Suprapubic skin (tissue), 4 donors: ENCODE measurements at regions not wholly inside any gene's neighbourhood (a gene's known extent, or its start where the extent isn't known, plus 50 kb on each side); places are given as distances from the start of the nearest gene placed in this dataset.

Experiments
- DNase-seq, 2 donors: peaks; one replicate each; pipeline ENCODE4 v3.0.0-alpha.2; 2019; ENCODE audit warnings: low spot score in 2 of 2
- H3K27ac ChIP-seq: fragments of 200-600 bp; sonication (generic); one replicate; pipeline ENCODE4 v1.5.1; 2019
- H3K27me3 ChIP-seq: fragments of 200-600 bp; sonication (generic); one replicate; pipeline ENCODE4 v1.5.1; 2019
- H3K36me3 ChIP-seq: fragments of 200-600 bp; sonication (generic); one replicate; pipeline ENCODE4 v1.5.1; 2019
- H3K4me1 ChIP-seq: fragments of 200-600 bp; sonication (generic); one replicate; pipeline ENCODE4 v1.5.1; 2019
- H3K4me3 ChIP-seq: fragments of 200-600 bp; sonication (generic); one replicate; pipeline ENCODE4 v1.5.1; 2019; ENCODE audit warnings: mild to moderate bottlenecking
- H3K9me3 ChIP-seq: fragments of 200-600 bp; sonication (generic); one replicate; pipeline ENCODE4 v1.5.1; 2019
- EP300 ChIP-seq: sonication (generic); formaldehyde crosslinking; IDR thresholded peaks from one replicate; pipeline ENCODE4 v1.6.1; 2017; ENCODE audit warnings: antibody characterized with exemption
- POLR2A ChIP-seq, 2 donors: fragments of 450-650 bp; IDR thresholded peaks; one replicate each; pipeline ENCODE4 v1.6.1; 2017; ENCODE audit warnings: antibody characterized with exemption in 2 of 2, mild to moderate bottlenecking in 2 of 2, moderate library complexity in 2 of 2
- POLR2AphosphoS5 ChIP-seq, 3 donors: sonication (generic); formaldehyde crosslinking; IDR thresholded peaks; one replicate each; pipeline ENCODE4 v1.6.1; 2017; ENCODE audit warnings: antibody characterized with exemption in 3 of 3
- WGBS: methylation state at CpG from one replicate; pipeline ENCODE4 v1.1.5; 2018; 5-methylcytosine and 5-hydroxymethylcytosine counted together
- TF ChIP-seq, protein P1 (sequence below), 2 donors: fragments of 200-600 bp in 1 of 2; fragments of 450-650 bp in 1 of 2; sonication (generic) in 1 of 2; IDR thresholded peaks; one replicate each; pipeline ENCODE4 v1.5.1; 2016 to 2019; ENCODE audit warnings: antibody characterized with exemption in 2 of 2, mild to moderate bottlenecking in 1 of 2, moderate library complexity in 1 of 2

DNA sequence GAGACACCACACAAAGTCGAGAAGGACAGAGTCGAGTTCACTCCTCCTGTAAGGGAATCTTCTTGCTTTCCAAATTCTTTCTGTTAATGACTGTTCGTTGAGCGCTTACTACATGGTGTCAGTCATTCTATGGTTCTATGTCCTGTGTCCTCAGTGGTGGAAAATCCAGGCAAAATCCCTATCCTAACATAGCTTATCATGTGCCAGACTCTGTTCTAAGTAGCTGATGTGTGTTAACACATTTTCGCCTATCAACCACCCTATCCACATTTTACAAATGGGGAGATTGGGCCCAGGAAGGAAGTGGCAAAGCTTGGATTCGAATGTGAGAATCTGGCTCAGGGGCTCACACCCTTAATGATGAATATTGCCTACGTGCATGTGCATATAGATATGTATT, 280.1 kb downstream of the GATA3 start:
- H3K36me3 ChIP-seq = no peaks in the 10 kb centered on the region
- WGBS = 93% methylated on average over 7 of the region's 7 CpGs
- peaks cover 9% of the 10 kb centered on the region for H3K27me3 ChIP-seq

DNA sequence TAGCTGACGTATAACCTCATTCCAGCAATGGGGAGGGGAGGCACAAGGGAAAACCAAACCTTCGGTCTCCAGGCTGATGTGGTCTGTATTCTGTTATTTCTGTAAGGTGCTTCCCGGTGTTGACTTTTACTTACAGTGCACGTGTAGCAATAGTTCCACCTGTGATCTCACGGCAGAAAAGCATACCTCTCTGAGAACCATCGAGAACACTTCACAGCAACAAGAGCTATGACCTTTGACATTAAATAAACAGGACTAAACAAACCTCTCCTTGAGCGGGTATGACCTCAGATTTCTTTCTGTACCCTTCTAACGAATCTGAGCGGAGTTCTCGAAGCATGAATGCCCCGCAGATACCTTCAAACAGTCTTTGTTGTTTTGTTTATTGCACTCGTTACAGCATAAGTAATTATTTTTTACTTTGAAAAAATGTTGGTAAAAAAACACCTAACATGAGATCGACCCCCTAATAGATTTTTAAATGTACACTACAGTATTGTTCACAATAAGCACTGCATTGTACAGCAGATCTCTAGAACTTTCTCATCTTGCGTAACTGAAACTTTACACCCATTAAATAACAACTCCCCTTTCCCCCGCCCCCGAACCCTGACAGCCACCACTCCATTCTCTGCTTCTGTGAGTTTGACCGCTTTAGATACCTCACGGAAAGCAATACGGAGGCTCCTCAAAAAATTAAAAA, 282.3 kb downstream of the GATA3 start:
- Histone ChIP-seq H3K27ac (no peak overlapping the region), H3K4me3 (no peak overlapping the region), H3K4me1 (peaks cover 10% of the 10 kb centered on the region), H3K36me3 (no peaks in the 10 kb centered on the region), H3K27me3 (peaks cover 3% of the 10 kb centered on the region), H3K9me3 (no peaks in the 10 kb centered on the region)
- no peak for DNase-seq
- 78% methylated on average over 19 of the region's 19 CpGs for WGBS
- TF ChIP-seq, protein P1, sequence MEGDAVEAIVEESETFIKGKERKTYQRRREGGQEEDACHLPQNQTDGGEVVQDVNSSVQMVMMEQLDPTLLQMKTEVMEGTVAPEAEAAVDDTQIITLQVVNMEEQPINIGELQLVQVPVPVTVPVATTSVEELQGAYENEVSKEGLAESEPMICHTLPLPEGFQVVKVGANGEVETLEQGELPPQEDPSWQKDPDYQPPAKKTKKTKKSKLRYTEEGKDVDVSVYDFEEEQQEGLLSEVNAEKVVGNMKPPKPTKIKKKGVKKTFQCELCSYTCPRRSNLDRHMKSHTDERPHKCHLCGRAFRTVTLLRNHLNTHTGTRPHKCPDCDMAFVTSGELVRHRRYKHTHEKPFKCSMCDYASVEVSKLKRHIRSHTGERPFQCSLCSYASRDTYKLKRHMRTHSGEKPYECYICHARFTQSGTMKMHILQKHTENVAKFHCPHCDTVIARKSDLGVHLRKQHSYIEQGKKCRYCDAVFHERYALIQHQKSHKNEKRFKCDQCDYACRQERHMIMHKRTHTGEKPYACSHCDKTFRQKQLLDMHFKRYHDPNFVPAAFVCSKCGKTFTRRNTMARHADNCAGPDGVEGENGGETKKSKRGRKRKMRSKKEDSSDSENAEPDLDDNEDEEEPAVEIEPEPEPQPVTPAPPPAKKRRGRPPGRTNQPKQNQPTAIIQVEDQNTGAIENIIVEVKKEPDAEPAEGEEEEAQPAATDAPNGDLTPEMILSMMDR (IDR thresholded peaks at IDR 0.05) = no peak
- TF ChIP-seq POLR2A (IDR thresholded peaks at IDR 0.05) (no peak), POLR2AphosphoS5 (IDR thresholded peaks at IDR 0.05) (no peak), EP300 (no peak)

More for the DNA sequence above, 280.1 kb downstream of the GATA3 start:
- no peak for DNase-seq
- TF ChIP-seq EP300 (no peak), POLR2AphosphoS5 (IDR thresholded peaks at IDR 0.05) (no peak), POLR2A (IDR thresholded peaks at IDR 0.05) (no peak)
- TF ChIP-seq, protein P1 (IDR thresholded peaks at IDR 0.05) = no peak
- Histone ChIP-seq H3K27ac (no peak overlapping the region), H3K4me3 (no peak overlapping the region), H3K9me3 (no peaks in the 10 kb centered on the region), H3K4me1 (peaks cover 10% of the 10 kb centered on the region)

DNA sequence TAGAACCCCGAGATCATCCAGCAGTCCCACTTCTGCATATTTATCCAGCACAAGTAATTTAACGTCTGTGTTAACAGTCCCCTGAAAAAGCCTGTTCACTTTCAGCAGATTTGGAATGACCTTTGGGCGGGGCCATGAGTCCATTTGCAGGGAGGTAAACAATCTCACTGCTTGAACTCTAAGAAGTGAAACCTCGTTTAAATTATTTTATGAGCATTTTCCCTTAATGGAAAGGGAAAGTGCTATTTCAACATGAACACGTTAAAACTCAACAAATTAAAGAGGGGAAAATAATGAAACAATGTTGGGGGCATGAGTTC, 282.8 kb downstream of the GATA3 start:
- Histone ChIP-seq H3K4me3 (no peak overlapping the region), H3K36me3 (no peaks in the 10 kb centered on the region), H3K27ac (no peak overlapping the region), H3K9me3 (no peaks in the 10 kb centered on the region), H3K27me3 (peaks cover 3% of the 10 kb centered on the region), H3K4me1 (peaks cover 5% of the 10 kb centered on the region)
- TF ChIP-seq POLR2A (IDR thresholded peaks at IDR 0.05) (no peak), EP300 (no peak), POLR2AphosphoS5 (IDR thresholded peaks at IDR 0.05) (no peak)
- TF ChIP-seq, protein P1 (IDR thresholded peaks at IDR 0.05) = no peak
- 80% methylated on average over 5 of the region's 5 CpGs for WGBS
- no peak for DNase-seq

DNA sequence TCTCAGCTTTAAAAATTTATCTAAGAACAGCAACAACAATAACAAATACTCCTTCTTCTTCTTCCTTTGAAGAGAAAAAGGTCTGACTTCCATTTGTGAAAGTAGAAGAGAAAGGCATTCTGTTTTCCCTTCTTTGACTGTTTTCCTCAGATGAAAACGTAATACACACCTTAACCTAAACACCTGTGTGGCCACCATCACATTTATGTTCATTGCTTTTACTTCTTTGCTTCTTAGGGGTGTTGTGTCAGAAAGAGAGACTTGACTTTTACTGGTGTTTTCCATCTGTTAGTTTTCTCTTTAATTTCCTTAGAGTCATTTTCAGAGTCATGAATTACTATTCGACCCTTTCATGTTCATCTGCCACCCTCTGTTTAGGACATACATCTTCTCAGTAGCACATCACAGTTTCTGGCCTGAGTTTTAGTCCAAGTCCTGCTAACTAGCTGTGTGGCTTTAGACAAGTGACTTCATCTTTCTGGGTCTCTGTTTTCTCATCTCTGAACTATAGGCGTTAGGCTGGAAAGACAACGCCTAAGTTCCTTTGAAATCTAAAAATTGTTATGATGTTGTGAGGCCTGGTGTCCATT, 283.8 kb downstream of the GATA3 start:
- Histone ChIP-seq H3K9me3 (no peaks in the 10 kb centered on the region), H3K4me1 (no peaks in the 10 kb centered on the region), H3K4me3 (no peak overlapping the region), H3K36me3 (no peaks in the 10 kb centered on the region), H3K27ac (no peak overlapping the region), H3K27me3 (no peaks in the 10 kb centered on the region)
- 94% methylated on average over 4 of the region's 4 CpGs for WGBS
- TF ChIP-seq POLR2AphosphoS5 (IDR thresholded peaks at IDR 0.05) = no peak
- TF ChIP-seq POLR2A (IDR thresholded peaks at IDR 0.05) = no peak
- TF ChIP-seq EP300 = no peak
- TF ChIP-seq, protein P1 (IDR thresholded peaks at IDR 0.05) = no peak
- no peak for DNase-seq

DNA sequence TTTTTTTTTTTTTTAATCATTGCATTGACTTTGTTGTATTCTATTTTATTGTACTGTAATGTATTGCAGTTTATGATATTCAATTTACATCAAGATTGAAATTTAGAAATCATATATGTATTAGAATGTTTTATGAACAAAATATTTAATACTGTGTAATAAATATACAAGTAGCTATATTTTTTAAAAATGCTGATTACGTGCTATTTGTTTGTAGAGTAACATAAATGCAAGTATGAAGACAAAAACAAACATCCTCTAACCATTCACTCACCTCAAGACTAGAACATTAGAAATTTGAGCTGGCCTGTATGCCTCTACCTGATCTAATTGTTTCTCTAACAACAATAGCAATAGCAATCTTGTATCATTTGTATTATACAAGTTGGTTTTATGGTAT, 290.3 kb downstream of the GATA3 start:
- H3K36me3 ChIP-seq = no peaks in the 10 kb centered on the region
- H3K4me3 ChIP-seq = no peak overlapping the region
- TF ChIP-seq POLR2AphosphoS5 (IDR thresholded peaks at IDR 0.05) (no peak), POLR2A (IDR thresholded peaks at IDR 0.05) (no peak), EP300 (no peak)
- no peaks in the 10 kb centered on the region for H3K9me3 ChIP-seq
- 96% methylated on average over 1 of the region's 1 CpG for WGBS
- no peaks in the 10 kb centered on the region for H3K27me3 ChIP-seq
- H3K27ac ChIP-seq = no peak overlapping the region
- no peak for DNase-seq
- no peaks in the 10 kb centered on the region for H3K4me1 ChIP-seq
